Ishikawa (cell line): ENCODE measurements at regions not wholly inside any gene's neighbourhood (a gene's known extent, or its start where the extent isn't known, plus 50 kb on each side); places are given as distances from the start of the nearest gene placed in this dataset.

Source experiments
- CEBPB ChIP-seq: IDR thresholded peaks from 2 replicates; pipeline ENCODE4 v1.6.1; 2012
- CREB1 ChIP-seq: IDR thresholded peaks from 2 replicates; pipeline ENCODE4 v1.6.1; 2012; ENCODE audit warnings: low read depth
- EGR1 ChIP-seq: IDR thresholded peaks from 2 replicates; pipeline ENCODE4 v1.6.1; 2012
- EP300 ChIP-seq: IDR thresholded peaks from 2 replicates; pipeline ENCODE4 v1.6.1; 2012; ENCODE audit warnings: borderline replicate concordance
- FOXM1 ChIP-seq: IDR thresholded peaks from 2 replicates; pipeline ENCODE4 v1.6.1; 2012; ENCODE audit warnings: low read depth, borderline replicate concordance
- MAX ChIP-seq: IDR thresholded peaks from 2 replicates; pipeline ENCODE4 v1.6.1; 2012
- NFIC ChIP-seq: IDR thresholded peaks from 2 replicates; pipeline ENCODE4 v1.6.1; 2012
- RAD21 ChIP-seq: IDR thresholded peaks from 2 replicates; pipeline ENCODE4 v1.6.1; 2012; ENCODE audit warnings: low read depth
- REST ChIP-seq: IDR thresholded peaks from 2 replicates; pipeline ENCODE4 v1.6.1; 2012; ENCODE audit warnings: low read depth, mild to moderate bottlenecking
- TAF1 ChIP-seq: IDR thresholded peaks from 2 replicates; pipeline ENCODE4 v1.6.1; 2012; ENCODE audit warnings: low read depth, mild to moderate bottlenecking
- TCF12 ChIP-seq: IDR thresholded peaks from 2 replicates; pipeline ENCODE4 v1.6.1; 2012; ENCODE audit warnings: low read depth
- TEAD4 ChIP-seq: IDR thresholded peaks from 2 replicates; pipeline ENCODE4 v1.6.1; 2012
- USF1 ChIP-seq: IDR thresholded peaks from 2 replicates; pipeline ENCODE4 v1.6.1; 2012
- YY1 ChIP-seq: IDR thresholded peaks from 2 replicates; pipeline ENCODE4 v1.6.1; 2012; ENCODE audit warnings: low read depth
- ZBTB7A ChIP-seq: IDR thresholded peaks from 2 replicates; pipeline ENCODE4 v1.6.1; 2012; ENCODE audit warnings: low read depth

- no peak for TF ChIP-seq NFIC
- no peak for TF ChIP-seq EGR1
Observed at GRCh38 chr1:117783606-117784396, 145.6 kb downstream of the GDAP2 start.

GRCh38 chr1:117788014-117788413 is 141.4 kb downstream of the GDAP2 start:
- TF ChIP-seq CREB1 (no peak), MAX (no peak), USF1 (no peak), TCF12 (no peak), FOXM1 (no peak), NFIC (no peak), RAD21 (no peak), ZBTB7A (no peak), YY1 (no peak), TAF1 (no peak), TEAD4 (no peak)

- TF ChIP-seq REST (no peak), CREB1 (no peak)
Observed at GRCh38 chr1:117793413-117793812, 136.0 kb downstream of the GDAP2 start.

- TF ChIP-seq EP300 (no peak), USF1 (no peak), TEAD4 (no peak), REST (no peak), TAF1 (no peak), FOXM1 (no peak), NFIC (no peak), CREB1 (no peak), EGR1 (no peak), ZBTB7A (no peak), CEBPB (no peak), MAX (no peak)
Observed at GRCh38 chr1:117794073-117794472, 135.3 kb downstream of the GDAP2 start.

GRCh38 chr1:117795190-117795589 is 134.2 kb downstream of the GDAP2 start:
- no peak for TF ChIP-seq USF1
- no peak for TF ChIP-seq FOXM1
- no peak for TF ChIP-seq EGR1
- no peak for TF ChIP-seq TCF12
- TF ChIP-seq REST: no peak
- TF ChIP-seq CREB1: no peak
- TF ChIP-seq RAD21: no peak
- TF ChIP-seq TAF1: no peak
- TF ChIP-seq YY1: no peak
- no peak for TF ChIP-seq NFIC
- TF ChIP-seq CEBPB: no peak
- no peak for TF ChIP-seq EP300
- TF ChIP-seq MAX: no peak
- TF ChIP-seq TEAD4: no peak
- no peak for TF ChIP-seq ZBTB7A
